Neural progenitor cell (in vitro differentiated cells): ENCODE measurements at regions not wholly inside any gene's neighbourhood (a gene's known extent, or its start where the extent isn't known, plus 50 kb on each side); places are given as distances from the start of the nearest gene placed in this dataset.

Experiments used
- DNase-seq: peaks from one replicate; pipeline ENCODE4 v3.0.0-alpha.2; 2016; ENCODE audit warnings: low spot score
- H2AFZ ChIP-seq: fragments of 200-600 bp; sonication (generic); replicated peaks from 2 replicates; pipeline ENCODE4 v1.6.1; 2016; ENCODE audit warnings: antibody characterized with exemption
- H3F3A ChIP-seq: fragments of 200-600 bp; sonication (generic); 2 replicates; pipeline ENCODE4 v1.6.1; 2016; ENCODE audit warnings: antibody characterized with exemption, low read depth
- H3K27ac ChIP-seq: fragments of 200-600 bp; sonication (generic); 2 replicates; pipeline ENCODE4 v1.5.1; 2016; ENCODE audit warnings: mild to moderate bottlenecking
- H3K27me3 ChIP-seq: fragments of 200-600 bp; sonication (generic); 2 replicates; pipeline ENCODE4 v1.6.1; 2016; ENCODE audit warnings: mild to moderate bottlenecking, moderate library complexity
- H3K36me3 ChIP-seq: fragments of 200-600 bp; sonication (generic); 2 replicates; pipeline ENCODE4 v1.5.1; 2016
- H3K4me1 ChIP-seq: fragments of 200-600 bp; sonication (generic); 2 replicates; pipeline ENCODE4 v1.6.1; 2016; ENCODE audit warnings: mixed run types
- H3K4me2 ChIP-seq: fragments of 200-600 bp; sonication (generic); 2 replicates; pipeline ENCODE4 v1.6.1; 2016
- H3K4me3 ChIP-seq: fragments of 200-600 bp; sonication (generic); 2 replicates; pipeline ENCODE4 v1.5.1; 2016
- H3K79me2 ChIP-seq: fragments of 200-600 bp; sonication (generic); 2 replicates; pipeline ENCODE4 v1.6.1; 2016; ENCODE audit warnings: low read depth
- H3K9ac ChIP-seq: fragments of 200-600 bp; sonication (generic); 2 replicates; pipeline ENCODE4 v1.6.1; 2016
- H3K9me3 ChIP-seq: fragments of 200-600 bp; sonication (generic); 2 replicates; pipeline ENCODE4 v1.5.1; 2016; ENCODE audit warnings: low read depth
- H4K20me1 ChIP-seq: fragments of 200-600 bp; sonication (generic); 2 replicates; pipeline ENCODE4 v1.6.1; 2016; ENCODE audit warnings: low read depth
- H3K27ac Mint-ChIP-seq: 3 replicates; pipeline ENCODE4 v1.8.0; 2021; ENCODE audit warnings: mixed read lengths
- H3K27me3 Mint-ChIP-seq: 2 replicates; pipeline ENCODE4 v1.8.0; 2022; ENCODE audit warnings: low read depth, mild to moderate bottlenecking, inconsistent platforms, moderate library complexity, mixed read lengths; ENCODE audit not compliant: insufficient read depth
- H3K36me3 Mint-ChIP-seq: 3 replicates; pipeline ENCODE4 v1.8.0; 2021; ENCODE audit warnings: mixed read lengths
- H3K4me1 Mint-ChIP-seq: 3 replicates; pipeline ENCODE4 v1.8.0; 2021; ENCODE audit warnings: mixed read lengths
- H3K4me3 Mint-ChIP-seq: 3 replicates; pipeline ENCODE4 v1.8.0; 2021; ENCODE audit warnings: mild to moderate bottlenecking, moderate library complexity, mixed read lengths
- H3K9me3 Mint-ChIP-seq: 3 replicates; pipeline ENCODE4 v1.8.0; 2020; ENCODE audit warnings: mixed read lengths
- CTCF ChIP-seq: fragments of 200-600 bp; sonication (generic); IDR thresholded peaks from 2 replicates; pipeline ENCODE4 v1.5.1; 2017; ENCODE audit warnings: antibody characterized with exemption, mild to moderate bottlenecking
- EZH2 ChIP-seq: fragments of 200-600 bp; sonication (generic); IDR thresholded peaks from 2 replicates; pipeline ENCODE4 v1.6.1; 2017; ENCODE audit warnings: antibody characterized with exemption, mild to moderate bottlenecking, moderate library complexity
- EZH2phosphoT487 ChIP-seq: fragments of 200-600 bp; sonication (generic); IDR thresholded peaks from 2 replicates; pipeline ENCODE4 v1.6.1; 2017; ENCODE audit warnings: antibody characterized with exemption

DNA sequence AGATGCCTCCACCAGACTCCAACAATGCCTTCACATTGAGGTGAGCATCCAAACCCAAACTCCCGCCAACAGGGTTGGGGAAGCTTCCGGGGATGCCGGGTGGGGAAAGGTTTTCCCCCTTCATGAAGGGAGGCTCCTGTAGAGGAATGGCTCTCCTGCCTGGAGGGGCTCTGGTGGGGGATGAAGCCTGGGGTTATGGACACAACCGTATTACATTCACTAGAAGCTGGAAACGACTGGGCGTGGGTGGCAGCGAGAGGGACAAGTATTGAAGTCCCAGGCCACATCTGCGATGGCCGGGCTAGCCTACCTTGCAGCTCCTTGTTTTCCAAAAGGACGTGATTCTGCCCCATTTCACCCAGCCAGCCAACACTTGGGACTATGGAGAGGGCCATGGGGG lies 321.1 kb downstream of the C16orf95 start:
- no peak overlapping the region for H3K4me2 ChIP-seq
- H3K4me3 ChIP-seq, result no peak overlapping the region
- no peaks in the 10 kb centered on the region for H3F3A ChIP-seq
- H3K4me3 Mint-ChIP-seq, result no peak overlapping the region
- H3K9me3 ChIP-seq, result no peaks in the 10 kb centered on the region
- H3K27ac Mint-ChIP-seq, result no peak overlapping the region
- H3K9ac ChIP-seq, result no peak overlapping the region
- H3K4me1 ChIP-seq, result peaks cover 10% of the 10 kb centered on the region
- TF ChIP-seq EZH2phosphoT487, result no peak
- TF ChIP-seq CTCF, result no peak
- no peak for TF ChIP-seq EZH2
- H2AFZ ChIP-seq, result no peak overlapping the region
- H3K36me3 Mint-ChIP-seq, result no peaks in the 10 kb centered on the region
- no peaks in the 10 kb centered on the region for H3K36me3 ChIP-seq
- peaks cover 3% of the 10 kb centered on the region for H3K9me3 Mint-ChIP-seq
- H3K4me1 Mint-ChIP-seq, result peaks cover 18% of the 10 kb centered on the region
- no peaks in the 10 kb centered on the region for H3K27me3 ChIP-seq
- no peak for DNase-seq
- H3K27ac ChIP-seq, result no peak overlapping the region
- H3K79me2 ChIP-seq, result no peaks in the 10 kb centered on the region
- H4K20me1 ChIP-seq, result no peaks in the 10 kb centered on the region
- peaks cover 9% of the 10 kb centered on the region for H3K27me3 Mint-ChIP-seq

GRCh38 chr16:86997058-86997457 lies 320.1 kb downstream of the C16orf95 start:
- Histone ChIP-seq H3K79me2 (no peaks in the 10 kb centered on the region), H2AFZ (no peak overlapping the region), H3K4me3 (no peak overlapping the region), H3K27ac (no peak overlapping the region), H3F3A (no peaks in the 10 kb centered on the region), H3K4me1 (peaks cover 10% of the 10 kb centered on the region), H3K27me3 (no peaks in the 10 kb centered on the region), H3K9me3 (no peaks in the 10 kb centered on the region), H3K36me3 (no peaks in the 10 kb centered on the region), H3K4me2 (no peak overlapping the region), H4K20me1 (no peaks in the 10 kb centered on the region), H3K9ac (no peak overlapping the region)
- peaks cover 9% of the 10 kb centered on the region for H3K27me3 Mint-ChIP-seq
- peak overlapping the region; percentile 46 for H3K27ac Mint-ChIP-seq
- no peaks in the 10 kb centered on the region for H3K36me3 Mint-ChIP-seq
- H3K9me3 Mint-ChIP-seq, result peaks cover 3% of the 10 kb centered on the region
- TF ChIP-seq EZH2phosphoT487 (no peak), EZH2 (no peak), CTCF (no peak)
- H3K4me3 Mint-ChIP-seq, result no peak overlapping the region
- H3K4me1 Mint-ChIP-seq, result peaks cover 18% of the 10 kb centered on the region
- DNase-seq, result no peak

GRCh38 chr16:86998196-86999001 lies 318.8 kb downstream of the C16orf95 start:
- Histone ChIP-seq H3K27ac (no peak overlapping the region), H3K9me3 (no peaks in the 10 kb centered on the region), H3K36me3 (no peaks in the 10 kb centered on the region), H3K4me1 (peaks cover 10% of the 10 kb centered on the region), H3F3A (no peaks in the 10 kb centered on the region), H4K20me1 (no peaks in the 10 kb centered on the region), H3K79me2 (no peaks in the 10 kb centered on the region), H3K4me2 (no peak overlapping the region), H2AFZ (no peak overlapping the region), H3K9ac (no peak overlapping the region), H3K4me3 (no peak overlapping the region), H3K27me3 (no peaks in the 10 kb centered on the region)
- TF ChIP-seq EZH2 (no peak), EZH2phosphoT487 (no peak), CTCF (no peak)
- H3K4me3 Mint-ChIP-seq, result peak overlapping the region; percentile 16
- peaks cover 18% of the 10 kb centered on the region for H3K4me1 Mint-ChIP-seq
- peak overlapping the region; percentile 3 for H3K27ac Mint-ChIP-seq
- H3K9me3 Mint-ChIP-seq, result peaks cover 3% of the 10 kb centered on the region
- no peaks in the 10 kb centered on the region for H3K36me3 Mint-ChIP-seq
- H3K27me3 Mint-ChIP-seq, result peaks cover 5% of the 10 kb centered on the region
- no peak for DNase-seq
